WI38 (cell line): ENCODE measurements at regions not wholly inside any gene's neighbourhood (a gene's known extent, or its start where the extent isn't known, plus 50 kb on each side); places are given as distances from the start of the nearest gene placed in this dataset.
"Not testable (repeated sequence)": the region's sequence is repeated elsewhere in the genome, so short reads cannot be mapped to it uniquely, and the experiment has no call there.

Experiments
- H3K4me3 ChIP-seq: 2 replicates; pipeline ENCODE4 v1.5.1; 2011; ENCODE audit warnings: low read depth, mild to moderate bottlenecking, control low read depth, low read length
- TF ChIP-seq, protein P1 (sequence below): IDR thresholded peaks from 2 replicates; pipeline ENCODE4 v1.5.1; 2012; ENCODE audit warnings: low read depth, mild to moderate bottlenecking, control low read depth, low read length

DNA sequence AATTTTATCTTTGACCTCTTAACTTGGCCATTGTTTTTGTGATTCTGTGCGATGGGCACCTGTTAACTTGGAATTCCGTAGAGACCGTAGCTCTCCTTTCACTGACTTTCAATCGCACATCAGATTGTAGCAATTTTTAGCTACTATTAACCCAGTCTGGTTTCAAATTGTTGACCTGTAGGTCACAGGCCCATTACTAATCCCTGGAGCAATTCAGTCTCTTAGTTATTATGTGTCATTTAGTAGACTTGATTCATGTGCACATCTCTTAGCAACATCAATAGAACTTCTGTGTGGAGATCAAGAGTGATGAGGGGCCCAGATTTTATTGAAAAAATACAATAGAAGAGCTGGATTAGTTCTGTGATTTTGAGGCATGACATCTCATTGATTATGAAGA is 549.6 kb upstream of the SLC10A2 start:
- TF ChIP-seq, protein P1, sequence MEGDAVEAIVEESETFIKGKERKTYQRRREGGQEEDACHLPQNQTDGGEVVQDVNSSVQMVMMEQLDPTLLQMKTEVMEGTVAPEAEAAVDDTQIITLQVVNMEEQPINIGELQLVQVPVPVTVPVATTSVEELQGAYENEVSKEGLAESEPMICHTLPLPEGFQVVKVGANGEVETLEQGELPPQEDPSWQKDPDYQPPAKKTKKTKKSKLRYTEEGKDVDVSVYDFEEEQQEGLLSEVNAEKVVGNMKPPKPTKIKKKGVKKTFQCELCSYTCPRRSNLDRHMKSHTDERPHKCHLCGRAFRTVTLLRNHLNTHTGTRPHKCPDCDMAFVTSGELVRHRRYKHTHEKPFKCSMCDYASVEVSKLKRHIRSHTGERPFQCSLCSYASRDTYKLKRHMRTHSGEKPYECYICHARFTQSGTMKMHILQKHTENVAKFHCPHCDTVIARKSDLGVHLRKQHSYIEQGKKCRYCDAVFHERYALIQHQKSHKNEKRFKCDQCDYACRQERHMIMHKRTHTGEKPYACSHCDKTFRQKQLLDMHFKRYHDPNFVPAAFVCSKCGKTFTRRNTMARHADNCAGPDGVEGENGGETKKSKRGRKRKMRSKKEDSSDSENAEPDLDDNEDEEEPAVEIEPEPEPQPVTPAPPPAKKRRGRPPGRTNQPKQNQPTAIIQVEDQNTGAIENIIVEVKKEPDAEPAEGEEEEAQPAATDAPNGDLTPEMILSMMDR: no peak
- no peak overlapping the region for H3K4me3 ChIP-seq

DNA sequence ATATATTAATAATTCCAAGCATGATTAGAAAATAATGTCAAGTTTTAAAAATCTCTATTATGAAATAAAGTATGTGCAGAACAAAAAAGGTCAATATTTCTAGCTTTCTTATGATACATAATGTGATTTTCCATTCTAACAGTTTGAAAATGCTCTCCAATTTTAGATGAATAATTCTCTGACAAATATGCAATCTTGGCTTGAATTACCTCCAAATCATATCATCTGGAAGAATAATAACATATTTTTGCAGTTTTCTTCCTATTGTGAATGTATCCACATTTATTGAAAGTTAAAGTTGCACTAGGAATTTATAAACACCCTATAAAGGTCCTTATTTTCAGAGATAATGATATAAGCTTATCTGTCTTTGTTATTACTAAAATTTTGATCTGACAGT is 548.5 kb upstream of the SLC10A2 start:
- TF ChIP-seq, protein P1: no peak
- H3K4me3 ChIP-seq: no peak overlapping the region

DNA sequence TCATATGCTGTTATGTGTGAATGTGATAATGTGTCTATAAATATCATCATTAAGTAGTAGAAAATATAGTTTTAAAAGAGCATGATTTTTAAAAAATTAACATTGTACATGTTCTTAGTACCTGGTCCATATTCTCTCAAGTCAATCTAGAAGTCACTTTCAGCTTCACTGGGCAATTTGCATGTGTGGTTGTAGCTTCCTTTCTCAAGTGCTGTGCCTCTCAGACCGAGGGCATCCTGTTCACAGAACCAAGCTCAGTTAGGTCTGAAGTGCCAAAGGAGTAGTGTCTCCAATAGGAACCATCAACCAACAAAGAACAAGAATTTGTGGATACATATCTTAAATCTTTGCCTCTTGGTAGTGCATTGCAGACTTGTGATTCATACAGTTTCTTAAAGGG is 541.8 kb upstream of the SLC10A2 start:
- no peak overlapping the region for H3K4me3 ChIP-seq
- TF ChIP-seq, protein P1: no peak

DNA sequence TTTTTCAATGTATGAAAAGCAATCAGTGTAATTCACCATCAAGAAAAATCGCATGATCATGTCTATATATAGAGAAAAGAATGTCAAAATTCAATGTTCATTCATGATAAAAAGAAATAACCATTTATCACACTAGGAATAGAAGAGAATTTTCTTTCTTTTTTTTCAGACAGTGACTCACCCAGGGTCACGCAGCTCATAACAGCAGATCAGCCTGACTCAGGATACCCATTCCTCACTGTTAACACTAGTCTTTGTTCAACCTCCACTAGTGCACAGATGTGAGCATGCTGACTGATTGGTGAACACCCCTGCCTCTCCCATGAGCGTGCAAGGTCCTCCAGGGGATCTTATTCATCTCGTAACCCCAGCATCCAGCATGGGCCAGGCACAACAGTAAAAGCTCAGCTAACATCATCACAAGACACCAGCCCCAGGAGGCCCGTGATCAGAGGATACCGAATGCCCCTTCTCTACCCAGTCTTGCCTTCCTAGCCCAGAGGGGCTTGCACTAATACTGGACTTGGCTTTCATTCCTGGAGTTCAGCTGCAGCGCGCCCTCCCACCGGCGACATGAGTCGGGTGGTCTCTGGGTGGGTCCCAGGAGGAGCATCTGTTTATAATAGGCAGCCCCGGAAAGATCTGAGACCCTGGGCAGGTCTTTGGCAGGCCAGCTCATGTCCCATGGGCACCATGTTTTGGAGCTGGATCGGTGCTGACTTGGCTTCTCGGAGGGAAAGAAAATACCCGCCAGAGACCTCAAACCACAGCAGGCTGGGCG is 539.5 kb upstream of the SLC10A2 start:
- H3K4me3 ChIP-seq: no peak overlapping the region
- TF ChIP-seq, protein P1: no peak

DNA sequence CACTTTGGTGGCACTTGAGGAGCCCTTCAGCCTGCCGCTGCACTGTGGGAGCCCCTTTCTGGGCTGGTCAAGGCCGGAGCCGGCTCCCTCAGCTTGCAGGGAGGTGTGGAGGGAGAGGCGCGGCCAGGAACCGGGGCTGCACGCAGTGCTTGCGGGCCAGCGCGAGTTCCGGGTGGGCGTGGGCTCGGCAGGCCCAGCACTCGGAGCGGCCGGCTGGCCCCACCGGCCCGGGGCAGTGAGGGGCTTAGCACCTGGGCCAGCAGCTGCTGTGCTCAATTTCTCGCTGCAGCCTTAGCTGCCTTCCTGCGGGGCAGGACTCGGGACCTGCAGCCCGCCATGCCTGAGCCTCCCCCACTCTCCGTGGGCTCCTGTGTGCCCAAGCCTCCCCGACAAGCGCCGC is 533.7 kb upstream of the SLC10A2 start:
- H3K4me3 ChIP-seq: not testable (repeated sequence)

DNA sequence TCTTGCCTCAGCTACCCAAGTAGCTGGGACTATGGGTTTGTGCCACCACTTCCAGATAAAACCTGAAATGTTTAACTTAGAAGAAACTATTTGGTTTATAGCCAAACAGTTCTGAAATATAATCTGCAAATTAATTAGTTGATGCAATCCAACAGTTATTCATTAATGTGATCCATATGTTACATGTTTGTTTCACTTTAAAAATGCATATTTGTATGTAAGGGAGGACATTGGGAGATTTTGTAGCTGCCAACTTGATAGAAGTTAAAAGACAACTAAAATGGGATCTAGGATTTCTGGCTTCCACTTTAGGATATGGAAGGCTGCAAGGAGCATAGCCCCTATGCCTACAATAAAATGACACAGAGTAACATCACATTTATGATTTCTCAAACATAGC is 532.5 kb upstream of the SLC10A2 start:
- H3K4me3 ChIP-seq: no peak overlapping the region
- TF ChIP-seq, protein P1: no peak

DNA sequence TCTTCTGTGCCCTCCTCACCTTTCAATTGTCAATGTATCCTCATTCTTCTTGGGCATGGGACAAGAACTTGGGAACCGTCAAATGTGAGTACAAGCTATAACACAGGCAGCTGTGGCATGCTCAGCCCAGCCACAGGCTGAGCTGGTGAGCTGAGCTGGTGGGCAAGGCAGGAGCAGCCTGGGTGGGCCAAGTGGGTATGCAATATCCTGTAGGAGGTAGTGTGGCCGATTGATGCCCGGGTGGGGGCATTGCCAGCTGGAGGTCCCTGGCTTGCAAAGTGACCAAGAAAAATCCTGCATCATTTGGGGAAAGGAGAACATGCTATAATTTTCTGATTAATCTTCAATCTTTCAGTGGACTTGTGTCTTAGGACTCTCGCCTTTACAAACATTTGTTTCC is 507.2 kb upstream of the SLC10A2 start:
- no peak overlapping the region for H3K4me3 ChIP-seq
- TF ChIP-seq, protein P1: no peak

DNA sequence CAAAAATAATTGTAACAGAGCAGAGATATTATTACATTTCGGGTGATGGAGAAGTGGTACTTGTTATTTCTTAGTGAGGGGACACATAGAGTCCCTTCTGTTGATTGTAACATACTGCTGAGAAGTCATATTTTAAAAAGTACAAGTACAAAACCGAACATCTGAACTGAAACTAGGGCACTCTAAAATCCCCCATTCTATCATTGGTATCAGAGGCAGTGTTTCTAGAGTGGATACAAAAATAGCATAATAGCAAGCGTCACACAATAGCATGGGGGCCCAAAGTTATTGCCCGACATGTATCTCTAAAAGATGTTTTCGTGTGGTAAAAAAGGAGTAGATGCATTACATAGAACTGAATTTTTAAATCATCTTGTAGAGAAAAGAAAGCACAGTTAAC is 502.1 kb upstream of the SLC10A2 start:
- no peak overlapping the region for H3K4me3 ChIP-seq
- TF ChIP-seq, protein P1: no peak
